ENCODE measurements at regions not wholly inside any gene's neighbourhood (a gene's known extent, or its start where the extent isn't known, plus 50 kb on each side); places are given as distances from the start of the nearest gene placed in this dataset.

DNA sequence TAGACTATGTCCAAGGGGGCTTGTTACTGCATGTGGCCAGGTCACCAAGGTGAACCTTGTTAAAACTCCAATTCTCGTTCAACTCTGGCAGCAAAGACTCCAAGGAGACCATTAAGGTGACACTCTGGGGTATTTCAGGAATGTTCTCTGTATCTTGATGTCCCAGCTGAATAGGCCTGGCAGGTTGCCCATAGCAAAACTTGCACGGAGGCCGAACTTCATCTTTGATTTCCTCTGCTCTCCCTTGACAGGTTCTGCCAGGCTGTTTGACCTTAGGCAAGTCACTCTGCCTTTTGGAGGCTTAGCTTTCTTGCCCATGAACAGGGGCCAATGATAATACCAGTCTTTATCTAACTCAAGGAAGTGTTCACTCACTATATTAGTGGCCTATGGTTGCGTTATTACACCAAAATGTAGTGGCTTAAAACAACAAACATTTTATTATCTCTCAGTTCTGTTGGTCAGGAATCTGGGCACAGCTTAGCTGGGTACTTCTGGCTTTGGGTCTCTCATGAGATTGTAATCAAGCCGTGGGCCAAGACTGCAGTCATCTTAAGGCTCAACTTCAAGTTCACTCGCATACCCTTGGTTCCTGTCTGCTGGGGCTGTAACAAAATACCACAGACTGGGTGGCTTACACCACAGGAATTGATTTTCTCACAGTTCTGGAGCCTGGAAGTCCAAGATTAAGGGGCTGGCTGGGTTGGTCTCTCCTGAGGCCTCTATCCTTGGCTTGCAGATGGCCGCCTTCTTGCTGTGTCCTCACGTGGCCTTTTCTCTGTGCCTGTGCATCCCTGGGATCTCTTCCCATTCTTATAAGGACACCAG is 168.5 kb downstream of the UTP18 start:
- in situ Hi-C loops (cut with MboI) = no loop called here
- peaks cover 4% of the 10 kb centered on the region; the same call in 1 of the 2 replicates for H3K4me1 ChIP-seq (ENCODE audit: control insufficient read depth, insufficient read depth, low read length)
- ATAC-seq (no peak), FAIRE-seq (no peak), DNase-seq (ENCODE audit: low read depth, low spot score) (no peak)
- H3K27me3 ChIP-seq (replicated peaks in 1 of 2; ENCODE audit: control insufficient read depth in 2 of 2, insufficient read depth in 2 of 2, low read length in 1 of 2) = no peaks in the 10 kb centered on the region
- RAD21 ChIA-PET (ENCODE audit: unreplicated experiment) = no interaction called here
- H2AFZ ChIP-seq (ENCODE audit: control insufficient read depth, low read depth, low read length) = no peak overlapping the region
- H3K36me3 ChIP-seq (ENCODE audit: control insufficient read depth in 2 of 2, insufficient read depth in 2 of 2, low read length in 1 of 2) = no peaks in the 10 kb centered on the region
- no peak overlapping the region for H3K4me2 ChIP-seq (ENCODE audit: control insufficient read depth, insufficient read depth)
- BruUV-seq (replicated peaks) = no TSS peak
- CTCF ChIA-PET = no interaction called here
- no peaks in the 10 kb centered on the region for H4K20me1 ChIP-seq (ENCODE audit: control insufficient read depth, insufficient read depth)
- H3K27ac ChIP-seq (ENCODE audit: control insufficient read depth, insufficient read depth) = no peak overlapping the region
- 55% methylated on average over 8 of the region's 8 CpGs for WGBS (ENCODE audit: insufficient coverage, insufficient replicate concordance, low lambda C conversion rate, missing lambda C conversion rate)
- no peaks in the 10 kb centered on the region for H3K9me3 ChIP-seq (replicated peaks; ENCODE audit: control insufficient read depth, insufficient read depth, low read length)
- POLR2A ChIA-PET = no interaction called here
- no peak overlapping the region for H3K9ac ChIP-seq (ENCODE audit: control insufficient read depth, insufficient read depth, low read length)
- no peak overlapping the region for H3K4me3 ChIP-seq
- no peaks in the 10 kb centered on the region for H3K79me2 ChIP-seq (ENCODE audit: control insufficient read depth, insufficient read depth, low read length)
- intact Hi-C loops (cut with micrococcal nuclease; ENCODE audit: unreplicated experiment) = no loop called here
- SMC1A ChIA-PET (ENCODE audit: uncharacterized antibody, unreplicated experiment) = interaction anchor here (1.7 kb wide), 1 partner anchor 57 kb away, joined by 5 read pairs; no protein-coding TSS in a partner anchor
- TF ChIP-seq, protein P1, sequence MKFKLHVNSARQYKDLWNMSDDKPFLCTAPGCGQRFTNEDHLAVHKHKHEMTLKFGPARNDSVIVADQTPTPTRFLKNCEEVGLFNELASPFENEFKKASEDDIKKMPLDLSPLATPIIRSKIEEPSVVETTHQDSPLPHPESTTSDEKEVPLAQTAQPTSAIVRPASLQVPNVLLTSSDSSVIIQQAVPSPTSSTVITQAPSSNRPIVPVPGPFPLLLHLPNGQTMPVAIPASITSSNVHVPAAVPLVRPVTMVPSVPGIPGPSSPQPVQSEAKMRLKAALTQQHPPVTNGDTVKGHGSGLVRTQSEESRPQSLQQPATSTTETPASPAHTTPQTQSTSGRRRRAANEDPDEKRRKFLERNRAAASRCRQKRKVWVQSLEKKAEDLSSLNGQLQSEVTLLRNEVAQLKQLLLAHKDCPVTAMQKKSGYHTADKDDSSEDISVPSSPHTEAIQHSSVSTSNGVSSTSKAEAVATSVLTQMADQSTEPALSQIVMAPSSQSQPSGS (IDR thresholded peaks at IDR 0.05; ENCODE audit: low read length) = no peak
- TF ChIP-seq, protein P2, sequence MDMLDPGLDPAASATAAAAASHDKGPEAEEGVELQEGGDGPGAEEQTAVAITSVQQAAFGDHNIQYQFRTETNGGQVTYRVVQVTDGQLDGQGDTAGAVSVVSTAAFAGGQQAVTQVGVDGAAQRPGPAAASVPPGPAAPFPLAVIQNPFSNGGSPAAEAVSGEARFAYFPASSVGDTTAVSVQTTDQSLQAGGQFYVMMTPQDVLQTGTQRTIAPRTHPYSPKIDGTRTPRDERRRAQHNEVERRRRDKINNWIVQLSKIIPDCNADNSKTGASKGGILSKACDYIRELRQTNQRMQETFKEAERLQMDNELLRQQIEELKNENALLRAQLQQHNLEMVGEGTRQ (IDR thresholded peaks at IDR 0.05; ENCODE audit: borderline replicate concordance, low read depth, low read length) = no peak
- no peak for TF ChIP-seq MEF2B (IDR thresholded peaks at IDR 0.05; ENCODE audit: partially characterized antibody, poor library complexity, severe bottlenecking)
- TF ChIP-seq NBN (IDR thresholded peaks at IDR 0.05) = no peak
- TF ChIP-seq, protein P3, sequence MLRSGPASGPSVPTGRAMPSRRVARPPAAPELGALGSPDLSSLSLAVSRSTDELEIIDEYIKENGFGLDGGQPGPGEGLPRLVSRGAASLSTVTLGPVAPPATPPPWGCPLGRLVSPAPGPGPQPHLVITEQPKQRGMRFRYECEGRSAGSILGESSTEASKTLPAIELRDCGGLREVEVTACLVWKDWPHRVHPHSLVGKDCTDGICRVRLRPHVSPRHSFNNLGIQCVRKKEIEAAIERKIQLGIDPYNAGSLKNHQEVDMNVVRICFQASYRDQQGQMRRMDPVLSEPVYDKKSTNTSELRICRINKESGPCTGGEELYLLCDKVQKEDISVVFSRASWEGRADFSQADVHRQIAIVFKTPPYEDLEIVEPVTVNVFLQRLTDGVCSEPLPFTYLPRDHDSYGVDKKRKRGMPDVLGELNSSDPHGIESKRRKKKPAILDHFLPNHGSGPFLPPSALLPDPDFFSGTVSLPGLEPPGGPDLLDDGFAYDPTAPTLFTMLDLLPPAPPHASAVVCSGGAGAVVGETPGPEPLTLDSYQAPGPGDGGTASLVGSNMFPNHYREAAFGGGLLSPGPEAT (IDR thresholded peaks at IDR 0.05; ENCODE audit: low read depth) = no peak
- TF ChIP-seq MYB (IDR thresholded peaks at IDR 0.05; ENCODE audit: borderline replicate concordance, low read depth, low read length) = no peak
- TF ChIP-seq, protein P4, sequence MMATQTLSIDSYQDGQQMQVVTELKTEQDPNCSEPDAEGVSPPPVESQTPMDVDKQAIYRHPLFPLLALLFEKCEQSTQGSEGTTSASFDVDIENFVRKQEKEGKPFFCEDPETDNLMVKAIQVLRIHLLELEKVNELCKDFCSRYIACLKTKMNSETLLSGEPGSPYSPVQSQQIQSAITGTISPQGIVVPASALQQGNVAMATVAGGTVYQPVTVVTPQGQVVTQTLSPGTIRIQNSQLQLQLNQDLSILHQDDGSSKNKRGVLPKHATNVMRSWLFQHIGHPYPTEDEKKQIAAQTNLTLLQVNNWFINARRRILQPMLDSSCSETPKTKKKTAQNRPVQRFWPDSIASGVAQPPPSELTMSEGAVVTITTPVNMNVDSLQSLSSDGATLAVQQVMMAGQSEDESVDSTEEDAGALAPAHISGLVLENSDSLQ (IDR thresholded peaks at IDR 0.05) = no peak
- TF ChIP-seq SMC3 (IDR thresholded peaks at IDR 0.05; ENCODE audit: borderline replicate concordance, low read length) = no peak
- TF ChIP-seq, protein P5, sequence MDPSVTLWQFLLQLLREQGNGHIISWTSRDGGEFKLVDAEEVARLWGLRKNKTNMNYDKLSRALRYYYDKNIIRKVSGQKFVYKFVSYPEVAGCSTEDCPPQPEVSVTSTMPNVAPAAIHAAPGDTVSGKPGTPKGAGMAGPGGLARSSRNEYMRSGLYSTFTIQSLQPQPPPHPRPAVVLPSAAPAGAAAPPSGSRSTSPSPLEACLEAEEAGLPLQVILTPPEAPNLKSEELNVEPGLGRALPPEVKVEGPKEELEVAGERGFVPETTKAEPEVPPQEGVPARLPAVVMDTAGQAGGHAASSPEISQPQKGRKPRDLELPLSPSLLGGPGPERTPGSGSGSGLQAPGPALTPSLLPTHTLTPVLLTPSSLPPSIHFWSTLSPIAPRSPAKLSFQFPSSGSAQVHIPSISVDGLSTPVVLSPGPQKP (IDR thresholded peaks at IDR 0.05; ENCODE audit: low read depth, low read length) = no peak
- no peak for TF ChIP-seq SMAD1 (IDR thresholded peaks at IDR 0.05; ENCODE audit: low read depth, partially characterized antibody)
- TF ChIP-seq ZNF217 (IDR thresholded peaks at IDR 0.05) = no peak
- TF ChIP-seq, protein P6, sequence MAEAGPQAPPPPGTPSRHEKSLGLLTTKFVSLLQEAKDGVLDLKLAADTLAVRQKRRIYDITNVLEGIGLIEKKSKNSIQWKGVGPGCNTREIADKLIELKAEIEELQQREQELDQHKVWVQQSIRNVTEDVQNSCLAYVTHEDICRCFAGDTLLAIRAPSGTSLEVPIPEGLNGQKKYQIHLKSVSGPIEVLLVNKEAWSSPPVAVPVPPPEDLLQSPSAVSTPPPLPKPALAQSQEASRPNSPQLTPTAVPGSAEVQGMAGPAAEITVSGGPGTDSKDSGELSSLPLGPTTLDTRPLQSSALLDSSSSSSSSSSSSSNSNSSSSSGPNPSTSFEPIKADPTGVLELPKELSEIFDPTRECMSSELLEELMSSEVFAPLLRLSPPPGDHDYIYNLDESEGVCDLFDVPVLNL (IDR thresholded peaks at IDR 0.05; ENCODE audit: low read depth, low read length) = no peak
- TF ChIP-seq JUND (IDR thresholded peaks at IDR 0.05; ENCODE audit: low read depth, low read length) = no peak
- no peak for TF ChIP-seq SMARCA5 (IDR thresholded peaks at IDR 0.05)
- no peak for TF ChIP-seq SUZ12 (IDR thresholded peaks at IDR 0.05; ENCODE audit: unreplicated experiment)
- no peak for TF ChIP-seq JUNB (IDR thresholded peaks at IDR 0.05)
- TF ChIP-seq RCOR1 (conservative IDR thresholded peaks at IDR 0.05; ENCODE audit: low read depth, low read length) = no peak

All from GM12878 (cell line).